Muscle of back (tissue), 3 donors: ENCODE measurements at regions not wholly inside any gene's neighbourhood (a gene's known extent, or its start where the extent isn't known, plus 50 kb on each side); places are given as distances from the start of the nearest gene placed in this dataset.
"Not testable (repeated sequence)": the region's sequence is repeated elsewhere in the genome, so short reads cannot be mapped to it uniquely, and the experiment has no call there.

ENCODE experiments used
- DNase-seq, 3 donors: peaks; one replicate each; pipeline versions ENCODE4 v3.0.0 to v3.0.0-alpha.2; 2013

DNA sequence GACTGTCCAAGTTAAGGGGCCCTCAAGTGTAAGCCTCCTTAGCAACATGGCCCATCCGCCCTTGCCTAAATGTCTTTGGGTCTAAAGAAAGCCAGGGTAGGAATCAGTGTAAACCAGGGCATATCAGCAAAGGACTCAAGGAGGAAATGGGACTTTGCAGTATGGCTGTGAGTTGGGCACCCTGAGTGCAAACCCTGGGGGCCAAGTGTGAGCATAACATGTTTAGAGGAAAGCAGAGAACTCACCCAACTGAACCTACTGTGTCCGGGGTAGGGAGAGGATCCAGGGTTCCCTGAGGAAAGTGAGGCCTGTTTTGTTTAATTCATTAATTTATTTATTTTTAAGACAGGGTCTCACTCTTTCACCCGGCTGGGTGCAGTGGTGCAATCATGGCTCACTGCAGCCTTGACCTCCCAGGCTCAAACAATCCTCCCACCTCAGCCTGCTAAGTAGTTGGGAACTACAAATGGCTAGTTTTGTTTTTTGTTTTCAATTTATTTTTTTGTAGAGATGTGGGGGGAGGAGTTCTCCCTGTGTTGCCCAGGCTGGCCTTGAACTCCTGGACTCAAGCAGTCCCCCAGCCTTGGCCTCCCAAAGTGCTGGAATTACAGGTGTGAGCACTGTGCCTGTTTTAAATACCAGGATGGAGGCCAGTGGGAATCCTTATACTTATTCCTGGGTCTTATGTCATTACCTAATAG, 51.0 kb upstream of the ACTR3 start:
- no peak for DNase-seq

DNA sequence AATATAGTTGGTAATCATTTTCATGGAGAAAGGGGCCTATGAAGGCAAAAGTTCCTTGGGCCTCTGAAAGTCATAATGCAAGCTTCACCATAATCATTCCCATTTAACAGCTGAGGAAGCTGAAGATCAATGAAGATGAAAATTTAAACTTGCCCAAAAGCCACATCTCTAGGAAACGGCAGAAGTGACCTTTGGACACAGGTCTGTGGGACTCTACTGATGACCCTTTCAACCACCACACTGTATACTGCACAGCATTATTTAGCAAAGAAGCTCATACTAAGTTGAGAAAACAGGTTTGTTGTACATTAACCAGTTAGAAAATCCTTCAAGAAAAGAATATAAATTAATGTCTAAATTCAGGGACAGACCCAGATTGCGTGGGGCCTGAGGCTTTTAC, 51.6 kb upstream of the ACTR3 start:
- DNase-seq = no peak

DNA sequence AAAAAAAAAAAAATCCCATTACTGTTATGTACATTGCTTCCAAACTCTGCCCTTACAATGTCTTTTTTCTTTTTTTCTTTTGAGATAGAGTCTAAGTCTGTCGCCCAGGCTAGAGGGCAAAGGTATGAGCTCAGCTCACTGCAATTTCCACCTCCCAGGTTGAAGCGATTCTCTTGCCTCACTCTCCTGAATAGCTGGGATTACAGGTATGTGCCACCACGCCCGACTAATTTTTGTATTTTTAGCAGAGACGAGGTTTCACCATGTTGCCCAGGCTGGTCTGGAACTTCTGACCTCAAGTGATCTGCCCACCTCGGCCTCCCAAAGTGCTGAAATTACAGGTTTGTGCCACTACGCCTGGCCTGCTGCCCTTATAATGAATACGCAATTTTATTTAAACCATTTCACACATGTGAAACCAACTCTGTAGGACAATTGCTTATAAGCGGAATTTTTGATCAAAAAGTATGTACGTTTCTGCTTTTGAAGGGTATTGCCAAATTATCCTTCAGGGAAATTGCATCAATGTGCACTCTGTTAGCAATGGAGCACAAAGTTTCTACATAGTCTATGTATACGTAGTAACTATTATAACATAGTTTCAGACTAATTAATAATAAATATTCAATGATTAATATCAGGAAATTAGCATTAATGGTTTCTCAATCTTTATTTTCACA, 55.7 kb upstream of the ACTR3 start:
- DNase-seq = no peak

DNA sequence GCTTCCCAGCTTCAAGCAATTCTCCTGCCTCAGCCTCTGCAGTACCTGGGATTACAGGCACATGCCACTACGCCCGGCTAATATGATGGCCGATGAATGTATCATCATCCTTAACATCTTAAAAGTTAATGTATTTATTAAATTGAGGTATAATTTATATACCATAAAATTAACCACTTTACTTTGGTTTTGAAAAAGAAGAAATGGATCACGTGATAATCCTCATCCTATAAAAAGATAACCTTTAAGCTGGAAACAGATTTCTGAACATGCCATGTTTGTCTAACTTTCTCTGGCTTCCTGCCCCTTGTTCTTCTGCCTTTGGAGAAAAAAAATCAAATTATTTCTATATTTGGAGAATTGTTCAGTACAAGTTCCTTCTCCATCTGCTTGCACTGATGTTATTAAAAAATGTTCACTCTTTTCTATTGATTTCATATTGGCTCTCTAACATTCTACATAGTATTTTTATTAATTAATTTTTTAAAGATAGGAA, 57.0 kb upstream of the ACTR3 start:
- DNase-seq = no peak

DNA sequence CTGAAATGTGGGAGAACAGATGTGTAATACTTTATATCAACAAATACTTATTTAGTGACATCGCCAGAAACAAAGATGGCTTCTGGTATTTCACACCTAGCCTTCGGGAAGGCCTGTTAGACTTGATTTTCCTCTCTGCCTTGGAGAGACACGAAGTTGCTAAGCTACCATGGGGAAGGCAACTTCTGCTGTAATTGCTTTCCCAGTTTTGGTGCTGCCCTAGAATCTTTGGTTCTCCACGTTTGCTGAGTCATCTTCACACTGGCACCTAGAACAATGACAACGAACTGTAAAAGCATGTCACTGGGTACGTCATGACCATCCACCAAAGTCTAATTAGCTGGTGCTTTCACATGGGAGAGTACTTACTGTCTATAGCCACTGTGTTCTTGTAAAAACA, 58.7 kb upstream of the ACTR3 start:
- no peak for DNase-seq

DNA sequence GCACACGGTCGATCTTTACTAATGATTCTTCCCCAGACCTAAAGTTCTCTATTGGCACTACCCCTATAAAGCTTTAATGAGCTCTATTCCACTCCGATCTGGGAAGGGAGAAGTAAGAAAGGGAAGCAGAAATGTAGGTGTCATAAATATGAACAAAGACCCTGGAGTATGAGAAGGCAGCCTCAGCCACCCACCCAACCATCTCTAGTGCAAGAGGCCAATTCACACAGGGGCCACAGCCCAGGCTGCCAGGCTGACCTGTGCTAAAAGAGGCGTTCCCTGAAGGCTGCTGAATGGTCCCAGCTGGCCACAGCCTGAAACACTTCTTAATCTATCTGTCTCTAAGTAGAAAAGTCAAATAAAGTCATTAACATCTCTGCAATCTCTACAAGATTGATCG, 60.1 kb upstream of the ACTR3 start:
- no peak for DNase-seq

DNA sequence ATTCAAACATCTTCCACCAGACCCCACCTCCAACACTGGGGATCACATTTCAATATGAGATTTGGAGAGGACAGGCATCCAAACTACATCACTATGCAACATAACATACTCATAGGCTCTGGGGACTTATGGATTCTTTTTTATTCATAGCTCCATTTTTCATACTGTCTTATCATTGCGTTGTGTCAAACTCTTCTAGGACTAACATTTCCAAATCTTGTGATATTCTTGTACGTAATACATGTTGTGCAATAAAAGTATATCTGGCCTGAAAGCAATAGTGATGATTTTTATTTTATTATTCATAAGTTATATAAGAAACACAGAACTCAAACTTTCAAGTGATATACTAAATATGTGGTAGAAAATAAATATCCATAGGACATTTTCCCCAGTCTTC, 60.6 kb upstream of the ACTR3 start:
- DNase-seq = no peak

DNA sequence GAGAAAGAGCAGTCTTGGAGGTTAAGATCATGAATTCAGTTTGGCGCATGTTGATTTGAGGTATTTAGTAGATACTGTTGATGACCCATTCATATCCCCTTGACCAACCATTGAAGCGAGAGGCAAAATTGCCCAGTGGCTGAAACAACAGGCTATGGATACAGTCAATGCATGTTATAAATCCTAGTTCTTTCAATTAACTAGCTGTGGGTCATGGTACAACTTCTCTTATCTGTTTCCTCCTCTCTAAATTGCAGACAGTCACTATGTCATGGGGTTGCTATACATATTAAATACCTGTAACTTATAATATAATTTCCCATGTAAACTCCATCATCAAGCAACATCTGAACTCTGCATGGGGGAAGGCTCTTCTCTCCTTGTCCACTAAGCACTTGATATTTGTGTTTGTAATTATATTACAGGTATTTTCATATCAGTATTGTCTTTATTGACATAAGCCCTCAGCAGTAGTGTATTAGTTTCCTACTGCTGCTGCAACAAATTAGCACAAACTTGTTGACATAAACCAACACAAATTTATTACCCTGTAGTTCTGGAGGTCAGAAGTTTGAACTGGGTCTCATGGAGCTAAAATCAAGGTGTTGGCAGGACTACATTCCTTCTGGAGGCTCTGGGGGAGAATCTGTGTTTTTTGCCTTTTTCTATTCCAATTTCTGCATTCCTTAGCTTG, 61.7 kb upstream of the ACTR3 start:
- no peak for DNase-seq

DNA sequence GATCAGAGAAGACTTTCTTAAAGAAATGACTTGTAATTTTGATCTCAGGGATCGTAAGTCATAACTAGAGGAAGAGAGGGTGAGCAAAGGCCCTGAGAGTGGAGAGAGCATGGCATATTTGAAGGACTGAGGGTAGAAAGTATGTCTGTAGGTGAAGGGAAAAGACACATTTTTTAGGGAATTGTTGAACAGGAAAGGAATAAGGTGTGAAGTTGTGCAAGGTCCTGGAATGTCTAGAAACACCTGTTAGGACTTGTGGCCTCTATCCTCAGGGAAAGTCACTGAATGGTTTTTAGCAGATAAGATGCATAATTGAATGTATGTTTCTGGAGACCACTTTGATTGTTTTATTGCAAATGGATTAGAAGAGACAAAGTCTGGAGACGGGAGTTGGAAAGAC, 62.5 kb upstream of the ACTR3 start:
- DNase-seq = no peak

DNA sequence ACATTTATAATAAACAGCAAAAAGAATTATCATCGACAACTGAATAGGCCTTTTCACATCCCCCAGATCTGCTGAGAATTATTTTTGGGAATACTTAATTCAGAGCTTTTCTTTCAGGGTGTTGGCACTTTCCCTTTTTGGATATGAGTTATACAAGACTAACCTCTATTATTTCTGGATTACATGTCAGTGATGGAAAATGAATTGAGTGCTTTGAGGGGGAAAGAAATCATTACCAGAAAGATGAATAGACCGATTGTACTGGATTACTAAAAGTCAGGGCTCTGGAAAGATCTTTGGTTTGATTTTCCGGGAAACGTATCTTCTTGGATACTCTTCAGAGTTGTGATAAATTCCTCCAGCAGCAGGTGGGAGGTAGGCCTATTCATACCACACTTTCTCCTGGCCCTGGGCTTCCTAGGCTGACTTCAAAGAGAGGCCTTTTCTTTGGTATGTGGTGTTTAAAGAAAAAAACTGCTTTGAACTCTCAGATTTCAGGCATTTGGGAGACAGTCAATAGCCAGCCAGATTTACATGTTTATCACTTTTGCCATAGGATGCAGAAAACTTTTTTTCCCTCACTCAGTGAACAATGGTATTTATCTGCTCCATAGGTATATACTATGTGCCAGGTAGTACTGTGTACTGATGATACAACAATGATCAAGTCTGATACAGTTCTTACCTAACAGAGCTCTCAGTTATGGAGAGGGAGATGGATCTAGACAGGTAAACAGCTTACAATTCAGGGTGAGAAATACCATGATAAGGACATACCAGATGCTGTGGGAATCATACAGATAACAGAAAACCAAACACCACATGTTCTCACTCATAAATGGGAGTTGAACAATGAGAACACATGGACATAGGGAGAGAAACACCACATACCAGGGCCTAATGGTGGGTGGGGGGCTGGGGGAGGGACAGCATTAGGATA, 63.3 kb upstream of the ACTR3 start:
- no peak for DNase-seq

DNA sequence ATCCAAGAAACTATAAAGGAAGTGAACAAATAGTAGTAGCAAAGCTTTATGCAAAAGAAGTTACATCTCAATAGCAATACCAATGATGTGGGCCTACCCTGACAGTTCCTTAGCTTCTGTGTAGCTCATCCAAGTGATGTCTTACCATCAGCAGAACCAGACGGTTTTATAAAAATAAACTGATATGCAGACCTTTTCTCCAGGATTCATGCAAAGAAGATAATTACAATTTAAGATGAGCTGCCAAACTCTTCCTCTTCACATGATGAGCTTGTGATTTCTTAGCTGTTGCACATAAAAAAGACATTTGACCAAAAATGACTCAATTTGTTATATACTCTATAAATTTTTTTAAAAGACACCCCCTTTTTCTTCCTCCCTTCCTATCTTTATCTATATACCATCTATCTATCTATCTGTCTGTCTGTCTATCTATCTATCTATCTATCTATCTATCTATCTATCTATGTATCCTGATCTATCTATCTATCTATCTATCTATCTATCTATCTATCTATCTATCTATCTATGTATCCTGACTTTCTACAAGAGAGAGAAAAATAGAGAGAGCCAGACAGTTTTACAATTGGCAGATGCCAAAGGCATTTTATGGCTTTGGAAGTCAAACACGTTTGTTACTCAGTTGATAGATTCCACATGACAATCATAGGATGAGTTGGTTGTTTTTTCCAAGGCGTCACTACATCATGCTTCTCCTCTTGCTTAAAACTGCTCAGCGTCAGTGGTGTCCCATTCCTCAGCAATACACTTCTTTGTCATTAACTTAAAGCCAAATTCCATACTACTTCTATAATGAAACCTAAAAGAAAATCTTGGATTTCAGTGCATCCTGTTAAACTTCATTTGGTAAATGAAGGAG, 65.9 kb upstream of the ACTR3 start:
- DNase-seq = no peak

DNA sequence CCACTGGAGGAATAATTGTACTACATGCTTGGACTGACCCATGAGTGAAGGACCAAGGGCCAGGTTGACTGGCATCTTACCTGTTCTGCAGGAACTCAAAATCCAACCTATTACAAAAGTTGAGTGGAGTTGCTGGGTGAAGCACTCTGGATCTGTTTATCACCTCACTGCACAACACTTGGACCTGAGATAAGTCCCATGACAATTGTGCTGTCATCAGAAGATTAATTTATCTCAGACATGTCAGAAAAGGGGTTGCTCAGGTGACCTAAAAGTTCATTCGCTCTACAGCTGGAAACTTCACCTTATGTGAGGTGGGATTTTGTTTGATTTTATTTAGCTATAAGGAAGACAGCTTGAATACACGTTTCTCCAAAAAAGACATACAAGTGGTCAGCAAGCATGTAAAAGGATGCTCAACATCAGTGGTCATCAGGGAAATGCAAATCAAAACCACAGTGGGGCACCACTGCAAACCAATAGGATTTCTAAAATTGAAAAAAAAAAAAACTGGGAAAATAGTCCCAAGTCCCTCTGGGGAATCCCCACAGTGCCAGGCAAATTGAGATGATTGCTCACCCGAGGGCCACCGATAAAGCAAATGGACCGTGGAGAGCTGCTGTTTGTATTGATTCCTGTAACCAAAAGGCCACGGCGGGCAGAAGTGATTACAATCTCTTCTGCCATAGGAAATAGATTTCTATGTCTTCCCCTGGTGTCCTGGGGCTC, 65.8 kb upstream of the SLC35F5 start:
- DNase-seq = no peak

DNA sequence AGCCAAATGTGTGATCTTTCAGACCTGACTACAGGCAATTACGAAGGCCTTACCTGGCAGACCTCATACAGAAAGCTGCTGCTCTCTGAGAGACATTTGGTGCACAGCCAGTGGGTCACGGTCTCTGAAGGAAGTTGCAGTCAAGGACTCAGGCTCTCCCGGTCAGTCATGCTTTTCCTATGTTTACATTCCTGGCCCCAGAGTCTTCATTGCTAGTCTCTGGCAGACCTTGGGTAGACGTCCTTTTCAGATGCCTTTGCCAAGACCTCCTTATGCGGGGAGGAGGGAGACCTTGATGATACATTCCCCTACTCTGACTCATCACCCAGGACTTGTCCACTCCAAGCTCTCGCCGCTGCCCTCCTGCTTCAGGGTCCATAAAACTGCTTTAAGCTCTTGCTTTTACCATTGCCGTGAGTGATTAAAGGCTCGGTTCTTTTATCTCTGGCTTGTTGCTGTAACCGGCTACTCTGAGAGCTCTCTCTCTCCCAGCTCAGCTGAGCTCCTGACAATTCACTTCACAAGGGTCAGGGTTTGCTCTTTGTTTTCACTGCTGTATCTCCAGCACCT, 62.0 kb upstream of the SLC35F5 start:
- peak; percentile 23 to 78 (median 53) for DNase-seq

DNA sequence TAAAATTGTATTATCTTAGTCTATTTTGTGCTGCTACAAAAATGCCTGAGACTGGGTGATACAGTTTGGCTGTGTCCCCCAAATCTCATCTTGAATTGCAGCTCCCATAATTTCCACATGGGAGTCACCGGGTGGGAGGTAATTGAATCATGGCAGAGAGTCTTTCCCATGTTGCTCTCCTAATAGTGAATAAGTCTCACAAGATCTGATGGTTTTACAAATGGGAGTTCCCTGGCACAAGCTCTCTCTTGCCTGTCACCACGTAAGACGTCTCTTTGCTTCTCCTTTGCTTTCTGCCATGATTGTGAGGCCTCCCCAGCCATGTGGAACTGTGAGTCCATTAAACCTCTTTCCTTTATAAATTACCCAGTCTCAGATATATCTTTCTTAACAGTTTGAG, 57.0 kb upstream of the SLC35F5 start:
- not testable (repeated sequence) for DNase-seq

DNA sequence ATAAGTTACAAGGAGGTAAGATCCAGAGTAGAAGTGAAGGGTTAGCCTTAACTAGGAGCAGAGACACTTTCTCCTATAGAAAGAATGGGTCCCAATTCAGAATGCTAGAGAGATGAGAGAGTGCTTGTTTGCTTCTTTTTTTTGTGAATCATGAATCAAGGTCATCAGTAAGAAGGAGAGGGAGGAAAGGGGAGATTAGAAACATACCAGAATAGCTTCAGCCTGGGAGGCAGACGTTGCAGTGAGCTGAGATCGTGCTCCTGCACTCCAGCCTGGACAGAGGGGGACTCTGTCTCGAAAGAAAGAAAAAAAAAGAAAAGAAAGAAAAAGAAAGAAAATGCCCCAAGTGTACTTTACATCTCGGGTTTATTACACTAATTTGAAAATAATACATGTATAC, 55.8 kb upstream of the SLC35F5 start:
- DNase-seq = no peak

DNA sequence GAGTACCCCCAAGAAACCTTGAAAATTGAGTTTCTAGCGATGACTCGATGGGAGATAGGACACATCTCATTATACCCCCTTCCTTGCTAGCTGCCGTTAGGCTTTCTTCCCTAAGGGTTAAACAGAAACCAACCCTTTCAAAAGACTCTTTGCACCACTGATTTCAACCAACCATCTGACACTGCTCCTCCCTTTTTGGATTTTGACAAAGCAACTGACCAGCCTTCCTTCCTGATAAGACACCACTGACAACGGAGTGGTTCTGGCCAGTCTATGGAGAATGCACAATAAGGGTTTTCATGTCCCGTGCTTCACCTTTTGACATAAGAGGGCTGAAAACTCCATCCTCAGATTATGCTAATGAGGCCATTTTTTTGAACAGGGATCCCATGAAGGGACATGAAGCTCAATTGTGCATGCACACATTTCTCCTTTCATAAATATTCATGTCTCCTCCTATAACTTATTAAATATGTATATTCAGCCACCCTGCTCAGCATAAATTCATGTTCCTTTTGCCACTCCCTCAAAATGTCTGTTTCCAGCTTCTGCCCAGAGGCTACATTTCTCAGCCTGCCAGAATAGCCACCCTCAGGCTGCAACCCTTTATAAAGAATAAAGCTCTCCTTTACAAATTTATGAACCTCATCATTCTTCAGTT, 52.8 kb upstream of the SLC35F5 start:
- no peak for DNase-seq

DNA sequence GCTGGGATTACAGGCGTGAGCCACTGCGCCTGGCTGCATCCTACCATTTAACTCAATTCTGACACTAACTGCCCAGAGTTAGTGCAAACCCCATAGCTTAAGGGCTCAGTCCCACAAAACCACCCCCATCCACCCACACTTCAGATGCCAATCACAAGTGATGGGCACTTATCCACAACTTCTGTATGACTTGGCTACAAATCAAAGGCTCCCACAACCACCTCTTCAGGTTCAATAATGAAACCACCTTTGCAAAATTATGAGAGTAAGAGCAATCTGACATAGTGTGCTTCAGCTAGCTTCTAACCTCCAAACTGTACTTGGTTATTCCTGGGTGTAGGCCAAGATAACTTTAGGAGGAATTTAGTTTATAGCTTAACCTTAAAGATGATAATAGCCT, 51.3 kb upstream of the SLC35F5 start:
- DNase-seq = no peak

DNA sequence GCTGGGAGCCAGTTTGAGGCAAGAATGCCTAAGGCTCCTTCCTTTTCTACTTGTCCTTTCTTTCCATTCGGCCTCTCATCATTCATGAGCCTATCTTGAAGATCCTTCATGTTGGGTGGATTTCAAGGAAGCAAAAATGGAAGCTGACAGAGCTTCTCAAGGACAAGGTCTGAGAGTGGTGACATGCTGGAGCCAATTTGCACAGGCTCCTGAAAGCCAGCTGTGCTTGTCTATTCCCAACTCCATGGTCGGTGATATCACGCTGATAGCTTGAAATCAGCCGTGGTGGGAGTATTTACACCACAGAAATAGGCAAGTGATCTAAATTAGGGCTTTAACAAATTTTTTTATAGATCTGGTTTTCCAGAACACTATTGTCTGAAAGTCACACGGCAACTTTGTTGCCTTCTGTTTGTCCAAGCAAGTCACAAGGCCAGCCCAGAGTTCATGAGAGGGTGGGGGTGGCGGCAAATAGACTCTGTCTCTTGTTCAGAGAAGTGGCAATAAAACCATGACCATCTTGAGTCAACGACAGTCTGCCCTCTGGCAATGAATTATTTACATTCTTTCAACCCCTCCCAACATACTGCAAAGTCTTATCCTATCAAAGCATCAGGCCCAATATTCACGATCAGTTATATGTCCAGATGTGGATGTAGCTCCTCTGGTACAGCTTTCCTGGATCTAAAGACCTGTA, 49.9 kb upstream of the SLC35F5 start:
- no peak for DNase-seq
